ENCODE measurements at regions not wholly inside any gene's neighbourhood (a gene's known extent, or its start where the extent isn't known, plus 50 kb on each side); places are given as distances from the start of the nearest gene placed in this dataset.

DNA sequence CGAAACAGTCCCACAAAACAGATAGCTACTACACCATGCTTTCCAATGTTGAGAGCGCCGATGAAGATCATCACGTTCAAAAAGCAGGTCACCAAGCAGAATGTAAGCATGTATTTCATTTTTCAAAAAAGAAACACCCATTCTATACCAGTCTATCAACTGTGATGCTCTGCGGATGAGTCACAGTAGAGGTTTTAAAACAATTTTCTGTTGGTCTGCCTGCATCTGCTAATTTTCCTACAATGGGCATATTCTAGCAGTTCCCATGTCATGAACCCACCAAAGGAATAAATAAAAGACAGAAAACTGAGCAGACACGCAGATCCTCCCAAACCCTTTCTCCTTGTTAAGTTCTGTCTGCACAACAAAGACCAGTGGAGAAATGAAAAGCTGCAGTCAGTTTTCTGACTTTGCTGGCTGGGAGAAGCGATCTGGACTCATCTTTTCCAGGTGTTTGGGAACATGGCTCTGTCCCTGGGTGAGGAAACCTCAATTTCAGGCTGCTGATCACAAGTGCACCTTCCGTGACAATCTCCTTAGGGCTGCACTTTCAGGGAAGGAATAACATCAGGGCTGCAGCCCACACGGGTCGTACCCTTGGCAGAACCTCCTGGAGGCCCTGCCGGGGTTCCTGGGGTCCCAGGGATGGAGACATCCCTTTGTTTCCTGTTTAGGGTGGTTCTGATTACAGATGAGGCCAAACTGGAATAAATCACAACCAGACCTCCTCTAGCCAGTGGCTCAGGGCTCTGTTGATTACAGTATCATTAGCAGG, 200.1 kb downstream of the BMP7 start:
- no peak for DNase-seq

DNA sequence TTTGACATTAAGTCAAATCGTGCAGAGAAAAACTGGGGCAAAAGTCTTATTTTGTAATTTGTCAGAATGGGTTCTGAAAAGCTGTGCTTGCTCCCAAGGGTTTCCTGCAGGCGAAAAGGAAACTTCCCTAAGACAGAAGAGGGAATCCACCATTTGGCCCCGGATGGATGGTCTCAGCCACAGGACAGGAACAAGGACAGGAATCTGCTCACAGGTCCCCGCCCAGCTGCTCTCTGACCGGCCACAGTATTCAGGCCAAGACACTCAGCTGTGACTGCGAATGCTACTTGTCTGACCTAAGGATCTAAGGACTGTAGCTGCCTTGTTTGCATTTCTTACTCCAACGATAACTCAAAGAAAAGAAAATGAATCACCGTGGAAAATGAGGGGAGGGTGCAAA, 197.0 kb downstream of the BMP7 start:
- no peak for DNase-seq

DNA sequence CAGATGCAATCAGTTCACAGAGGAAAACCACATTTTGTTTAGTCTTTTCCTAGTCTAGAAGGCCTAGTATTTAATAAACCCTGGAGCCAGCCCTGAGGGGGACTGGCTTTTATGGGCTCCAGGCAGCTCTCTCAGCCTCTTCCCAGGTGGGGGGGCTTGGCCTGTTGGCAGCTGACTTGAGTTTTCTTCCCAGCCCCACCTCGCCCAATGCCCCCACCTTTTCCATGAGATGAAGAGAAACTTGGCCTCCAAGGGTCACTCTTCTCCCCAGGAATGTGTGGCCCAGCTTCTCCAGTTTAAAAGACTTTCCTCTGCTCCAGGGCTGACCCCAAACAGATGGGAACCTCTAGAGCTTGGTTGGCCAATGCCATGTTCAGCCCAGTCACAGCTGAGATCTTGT, 196.1 kb downstream of the BMP7 start:
- no peak for DNase-seq

DNA sequence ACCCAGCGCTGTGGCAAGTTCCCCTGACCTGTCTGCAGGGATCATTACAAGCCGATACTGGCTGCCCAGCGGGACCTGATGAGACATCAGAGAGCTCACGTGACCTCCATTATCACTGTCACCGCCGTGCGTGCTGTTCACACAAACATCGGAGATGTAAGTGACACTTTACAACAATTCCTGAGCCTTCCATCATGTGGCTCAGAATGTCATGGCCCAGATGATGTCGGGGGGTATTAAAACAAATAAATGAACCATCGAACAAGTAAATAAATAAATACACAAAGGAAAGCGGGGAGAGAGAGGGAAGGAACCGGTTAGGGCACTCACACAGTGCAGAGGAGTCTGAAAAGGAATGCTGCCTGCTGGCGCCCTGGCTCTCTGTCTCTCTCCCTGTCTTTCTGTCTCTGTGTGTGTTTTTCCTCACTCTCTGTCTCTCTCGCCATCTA, 195.1 kb downstream of the BMP7 start:
- no peak for DNase-seq

DNA sequence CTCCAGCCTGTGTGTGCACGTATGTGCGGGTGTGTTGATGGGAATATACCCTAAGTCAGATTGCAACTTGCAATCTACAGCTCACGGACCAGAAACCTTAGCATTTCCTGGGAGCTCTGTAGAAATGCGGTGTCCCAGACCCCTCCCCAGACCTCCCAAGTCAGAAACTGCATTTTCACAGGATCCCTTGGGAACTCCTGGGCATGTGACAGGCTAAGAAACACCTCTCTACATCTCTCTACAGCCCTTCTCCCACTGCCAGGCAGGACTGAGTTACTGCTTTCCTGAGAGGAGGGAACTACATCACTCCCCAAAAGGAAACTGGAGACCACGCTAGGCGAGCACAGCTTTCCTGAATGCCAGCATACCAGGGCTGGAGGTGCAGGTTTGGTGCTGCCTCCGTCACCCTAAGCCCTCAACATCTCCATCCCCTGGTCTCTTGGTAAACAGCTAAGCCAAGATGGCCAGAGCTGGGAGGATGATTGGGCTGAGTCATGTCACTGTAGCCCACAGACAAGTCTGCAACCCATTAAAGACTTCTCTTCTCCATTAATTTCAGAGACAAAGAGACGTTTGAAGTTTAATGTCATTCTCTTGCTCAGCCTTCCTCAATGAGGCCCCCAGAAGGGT, 194.4 kb downstream of the BMP7 start:
- no peak for DNase-seq

DNA sequence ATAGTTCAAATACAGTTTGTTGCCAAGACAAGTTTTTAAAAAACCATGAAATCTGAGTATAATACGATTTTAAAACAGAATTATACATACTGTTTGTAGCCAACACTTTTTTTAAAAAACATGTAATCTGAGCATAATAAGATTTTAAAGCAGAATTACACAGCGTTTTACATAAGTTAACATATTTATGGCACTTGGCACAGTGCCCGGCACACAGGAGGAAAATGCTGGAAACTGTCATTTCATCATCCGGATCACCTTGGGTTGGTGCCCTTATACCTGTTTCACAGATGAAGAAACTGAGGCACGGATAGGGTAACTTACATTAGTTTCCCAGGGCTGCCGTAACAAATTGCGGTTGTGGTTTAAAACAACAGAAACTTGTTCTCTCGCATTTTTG, 193.0 kb downstream of the BMP7 start:
- no peak for DNase-seq

DNA sequence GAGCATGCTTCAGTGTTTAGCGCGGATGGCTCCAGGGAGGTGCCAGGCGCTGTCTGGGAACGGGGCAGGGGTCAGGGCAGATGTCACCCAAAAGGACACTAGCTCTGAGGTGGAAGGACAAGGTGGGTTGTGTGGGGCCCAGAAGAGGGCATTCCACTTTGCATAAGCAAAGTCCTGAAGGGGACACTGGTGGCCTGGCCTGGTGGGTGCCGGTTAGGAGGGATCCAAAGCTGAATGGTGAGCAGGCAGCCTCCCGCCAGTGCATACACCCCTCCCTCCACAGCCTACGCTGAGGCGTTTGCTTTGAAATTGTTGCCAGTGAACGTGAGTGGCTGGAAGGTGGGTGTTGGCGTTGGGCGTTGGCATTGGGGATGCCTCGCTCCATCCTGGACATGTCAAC, 192.1 kb downstream of the BMP7 start:
- DNase-seq: no peak

DNA sequence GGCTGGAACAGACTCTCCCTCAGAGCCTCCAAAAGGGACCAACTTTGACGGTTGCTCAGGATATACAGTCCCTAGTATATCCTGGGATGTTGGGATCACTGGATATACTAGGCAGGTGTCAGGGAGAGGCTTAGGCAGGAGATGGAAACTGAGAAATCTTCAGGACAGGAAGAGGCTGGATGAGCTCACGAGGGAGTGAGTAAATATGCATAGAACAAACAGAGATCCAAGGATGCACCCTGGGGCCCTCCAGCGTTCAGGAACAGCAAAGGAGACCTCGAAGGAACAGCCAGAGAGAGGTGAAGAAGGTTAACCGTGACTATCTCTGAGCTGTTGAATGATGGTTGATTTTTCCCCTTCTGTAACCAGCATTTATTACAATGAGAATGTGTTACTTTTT, 191.3 kb downstream of the BMP7 start:
- no peak for DNase-seq

DNA sequence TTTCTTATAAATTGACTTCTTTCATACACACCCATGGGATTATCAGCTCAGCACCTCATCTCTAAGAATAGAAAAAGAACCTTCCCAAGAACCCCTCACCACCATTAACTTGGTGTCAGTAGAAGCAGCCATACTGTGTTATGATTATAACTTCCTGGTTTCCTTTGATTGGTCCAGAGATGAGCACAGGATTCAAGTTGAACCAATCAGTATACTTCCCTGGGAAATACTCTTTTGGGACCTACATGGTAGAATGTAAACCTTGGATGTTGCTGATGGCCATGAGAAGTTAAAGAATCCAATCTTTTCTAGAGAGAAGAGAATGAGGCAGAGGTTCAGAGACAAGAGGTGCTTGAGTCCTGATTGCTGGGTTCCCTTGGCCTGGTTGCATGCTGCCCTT, 190.8 kb downstream of the BMP7 start:
- DNase-seq: no peak

DNA sequence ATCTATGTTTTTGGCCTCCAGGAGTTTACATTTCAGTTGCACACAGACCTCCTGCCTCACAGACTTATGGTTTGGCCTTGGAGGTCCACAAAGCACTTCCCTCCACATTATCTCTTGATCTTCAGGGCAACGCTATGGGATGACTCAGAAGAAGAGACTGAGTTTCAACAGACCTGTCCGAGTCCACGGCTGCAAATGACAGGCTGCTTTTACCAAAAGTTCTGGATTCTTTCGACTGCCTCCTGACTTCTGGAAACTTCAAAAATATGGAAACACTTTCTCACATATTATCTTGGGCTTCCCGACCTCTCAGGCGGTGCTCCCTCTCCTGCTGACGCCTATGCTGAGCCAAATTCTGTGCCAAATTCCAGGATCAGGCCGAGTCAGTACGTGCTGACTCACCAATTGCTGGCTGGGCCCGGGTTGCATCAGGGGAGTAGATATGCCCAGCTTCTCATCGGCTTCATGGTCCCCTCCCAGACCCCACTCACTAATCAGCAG, 190.2 kb downstream of the BMP7 start:
- DNase-seq: no peak

DNA sequence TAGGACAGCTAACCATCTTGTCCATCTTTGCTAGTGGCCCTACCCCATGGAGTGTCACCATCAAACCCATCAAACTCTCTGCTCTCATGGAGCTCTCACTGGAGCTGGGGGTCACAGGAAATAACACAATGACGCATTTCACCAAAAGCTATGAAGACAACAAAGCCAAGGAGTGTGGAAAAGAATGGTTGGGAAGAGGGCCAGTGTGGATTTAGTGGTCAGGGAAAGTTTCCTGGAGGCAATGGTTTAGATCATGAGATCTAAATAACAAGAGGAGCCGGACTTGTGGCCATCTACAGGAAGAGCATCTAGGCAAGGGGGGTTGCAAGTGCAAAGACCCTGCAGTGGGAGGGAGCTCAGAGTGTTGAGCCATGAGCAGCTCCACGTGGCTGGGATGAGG, 189.5 kb downstream of the BMP7 start:
- no peak for DNase-seq

DNA sequence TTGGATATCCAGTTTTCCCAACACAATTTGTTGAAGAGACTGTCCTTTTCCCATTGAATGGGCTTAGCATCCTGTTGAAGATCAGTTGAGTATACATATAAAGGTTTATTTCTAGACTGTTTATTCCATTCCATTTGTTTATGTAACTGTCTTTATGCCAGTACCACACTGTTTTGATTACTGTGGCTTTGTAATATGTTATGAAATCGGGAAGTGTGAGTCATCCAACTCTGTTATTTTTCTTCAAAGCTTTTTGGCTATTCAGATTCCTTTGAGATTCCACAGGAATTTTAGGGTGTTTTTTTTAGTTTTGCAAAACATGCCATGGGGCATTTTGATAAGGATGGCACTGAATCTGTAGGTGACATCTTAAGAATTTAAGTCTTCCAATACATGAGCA, 188.3 kb downstream of the BMP7 start:
- no peak for DNase-seq

DNA sequence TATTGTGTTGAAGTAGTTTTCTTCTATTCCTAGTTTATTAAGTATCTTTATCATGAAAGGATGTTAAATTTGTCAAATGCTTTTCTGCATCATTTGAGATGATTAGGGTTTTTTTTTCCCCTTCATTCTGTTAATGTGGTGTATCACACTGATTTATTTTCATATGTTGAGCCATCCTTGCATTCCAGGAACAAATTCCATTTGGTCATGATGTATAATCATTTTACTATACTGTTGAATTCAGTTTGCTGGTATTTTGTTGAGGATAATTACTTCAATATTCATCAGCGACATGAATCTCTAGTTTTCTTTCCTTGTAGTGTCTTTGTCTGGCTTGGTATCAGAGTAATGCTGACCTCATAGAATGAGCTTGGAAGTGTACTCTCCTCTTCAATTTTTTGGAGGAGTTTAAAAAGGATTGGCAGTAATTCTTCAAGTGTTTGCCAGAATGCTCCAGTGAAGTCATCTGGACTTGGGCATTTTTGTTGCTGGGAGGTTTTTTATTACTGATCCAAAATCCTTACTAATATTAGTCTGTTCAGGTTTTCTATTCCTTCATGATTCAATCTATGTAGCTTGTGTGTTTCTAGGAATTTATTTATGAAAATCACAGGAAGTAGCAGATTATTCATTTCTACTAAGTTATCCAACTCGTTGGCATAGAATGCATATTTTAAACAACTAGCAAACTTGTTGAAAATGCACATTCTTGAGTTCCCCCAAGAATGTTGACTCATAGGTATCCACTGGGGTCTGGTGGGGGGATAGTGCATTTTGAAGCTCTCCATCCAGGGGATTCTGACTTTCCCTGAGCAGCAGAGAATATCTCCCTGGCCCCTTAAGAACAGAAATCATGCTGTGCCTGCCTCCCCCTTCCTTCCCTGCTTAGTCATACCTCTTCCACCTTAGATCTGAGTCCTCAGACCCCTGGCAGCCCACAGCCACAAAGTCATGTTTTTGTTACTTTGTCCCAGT, 187.1 kb downstream of the BMP7 start:
- no peak for DNase-seq

DNA sequence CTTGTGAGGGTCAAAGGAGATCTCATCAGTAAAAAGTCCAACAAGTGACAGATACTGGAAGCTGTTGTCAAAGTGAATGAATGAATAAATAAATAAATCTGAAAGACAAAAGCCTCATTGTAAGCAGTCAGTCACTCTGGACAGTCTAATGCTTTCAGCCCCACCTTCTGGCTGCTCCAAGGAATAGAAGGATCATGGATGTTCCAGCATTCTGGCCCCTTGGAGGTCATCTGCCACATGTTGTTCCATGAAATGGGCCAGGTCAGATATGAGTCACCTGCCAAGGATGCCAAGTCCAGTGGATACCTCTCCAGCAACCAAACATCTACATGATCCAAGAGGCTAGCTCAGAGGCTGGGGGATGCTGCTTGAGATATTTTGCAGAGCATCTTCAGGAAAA, 185.6 kb downstream of the BMP7 start:
- DNase-seq: no peak

DNA sequence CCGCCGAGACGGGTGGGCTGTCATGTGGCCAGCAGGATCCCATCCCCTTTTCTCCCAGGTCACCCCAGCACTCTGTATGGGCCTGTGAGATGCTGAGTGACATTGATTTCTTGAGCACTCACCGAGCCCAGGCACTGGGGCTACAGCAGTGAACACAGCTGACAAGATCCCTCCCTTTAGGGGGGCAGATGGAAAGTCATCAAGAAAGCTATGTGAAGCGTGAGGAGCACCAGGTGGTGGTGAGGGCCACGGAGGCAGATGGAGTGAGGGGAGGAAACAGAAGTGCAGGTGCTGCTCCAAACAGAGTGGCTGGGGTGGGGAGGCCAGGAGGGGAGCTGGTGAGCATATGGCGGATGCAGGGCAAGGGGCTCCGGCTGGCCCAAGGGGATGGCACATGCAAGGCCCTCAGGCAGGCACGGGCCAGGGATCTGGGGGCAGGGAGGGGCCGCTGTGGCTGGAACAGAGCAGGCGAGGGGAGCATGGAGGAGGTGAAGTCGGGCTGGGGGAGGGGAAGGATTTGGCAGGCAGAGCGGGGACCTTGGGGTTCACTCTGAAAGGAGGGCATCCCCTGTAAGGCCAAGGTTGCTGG, 184.0 kb downstream of the BMP7 start:
- no peak for DNase-seq

DNA sequence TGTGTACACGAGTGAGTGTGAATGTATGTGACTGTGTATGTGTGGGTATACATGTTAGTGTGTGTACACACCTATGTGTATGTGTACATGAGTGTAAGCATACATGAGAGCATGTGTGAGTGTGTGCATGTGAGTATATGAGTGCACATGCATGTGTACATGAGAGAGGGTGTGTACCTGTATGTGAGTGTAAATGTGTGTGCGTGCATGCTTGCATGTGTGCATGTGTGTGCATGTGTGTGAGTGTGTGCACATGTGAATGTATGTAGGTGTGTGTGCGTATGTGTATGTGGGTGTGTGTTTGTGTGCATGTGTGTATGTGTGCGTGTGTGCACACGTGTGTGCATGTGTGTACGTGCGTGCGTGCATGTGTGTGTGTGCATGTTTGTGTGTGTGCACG, 183.4 kb downstream of the BMP7 start:
- DNase-seq: no peak

DNA sequence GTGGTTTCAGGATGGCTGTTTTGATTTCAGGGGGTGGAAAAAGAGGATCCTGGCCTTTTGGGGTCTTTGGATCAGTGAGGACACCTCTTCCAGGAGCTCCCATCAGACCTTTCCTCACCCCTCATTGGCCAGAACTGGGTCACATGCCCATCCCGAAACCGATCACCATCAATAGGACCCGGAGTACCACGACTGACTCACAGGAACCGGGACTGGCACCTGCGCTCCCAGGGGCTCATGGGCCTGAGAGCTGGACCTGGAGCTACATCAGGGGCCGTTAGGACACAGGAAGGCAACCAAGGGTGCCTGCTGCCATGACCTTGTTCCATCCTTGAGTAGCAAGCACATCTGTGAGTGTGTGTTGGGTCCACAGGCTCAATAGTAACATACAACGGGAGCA, 180.4 kb downstream of the BMP7 start:
- no peak for DNase-seq

DNA sequence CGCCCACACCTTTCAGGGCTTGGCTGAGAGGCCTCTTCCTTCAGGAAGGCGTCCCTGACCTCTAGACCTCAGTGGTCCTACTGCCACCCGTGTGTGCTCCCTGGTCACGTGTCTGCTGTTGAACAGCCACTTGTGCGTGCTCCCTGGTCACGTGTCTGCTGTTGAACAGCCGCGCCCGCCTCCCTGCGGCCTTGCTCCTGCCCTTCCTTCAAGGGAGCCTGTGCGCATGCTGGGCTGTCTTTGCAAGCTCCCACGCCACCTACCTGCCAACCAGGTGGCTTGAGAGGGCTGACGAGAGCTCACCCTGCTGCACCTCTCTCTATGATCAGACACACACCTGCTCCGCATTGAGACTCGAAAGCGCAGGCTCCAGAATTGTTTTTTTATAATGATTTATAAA, 179.3 kb downstream of the BMP7 start:
- DNase-seq: no peak

DNA sequence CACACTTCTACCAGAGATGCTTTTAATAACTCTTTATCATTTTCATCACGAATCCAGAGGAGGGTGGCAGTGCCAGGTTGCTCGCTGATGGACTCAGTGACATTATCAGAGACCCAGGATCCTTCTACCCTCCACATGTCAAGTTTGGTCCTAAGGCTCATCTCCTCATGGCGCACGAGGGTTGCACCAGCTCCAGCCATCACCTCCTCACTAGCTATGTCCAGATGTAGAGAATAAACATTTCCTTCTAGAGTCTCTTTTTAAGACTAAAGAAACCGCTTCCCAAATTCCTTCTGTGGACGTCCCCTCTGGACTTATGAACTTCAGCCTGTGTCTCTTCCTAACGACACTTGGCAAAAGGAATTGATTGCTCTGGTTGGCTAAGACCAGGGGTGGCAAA, 178.7 kb downstream of the BMP7 start:
- no peak for DNase-seq

DNA sequence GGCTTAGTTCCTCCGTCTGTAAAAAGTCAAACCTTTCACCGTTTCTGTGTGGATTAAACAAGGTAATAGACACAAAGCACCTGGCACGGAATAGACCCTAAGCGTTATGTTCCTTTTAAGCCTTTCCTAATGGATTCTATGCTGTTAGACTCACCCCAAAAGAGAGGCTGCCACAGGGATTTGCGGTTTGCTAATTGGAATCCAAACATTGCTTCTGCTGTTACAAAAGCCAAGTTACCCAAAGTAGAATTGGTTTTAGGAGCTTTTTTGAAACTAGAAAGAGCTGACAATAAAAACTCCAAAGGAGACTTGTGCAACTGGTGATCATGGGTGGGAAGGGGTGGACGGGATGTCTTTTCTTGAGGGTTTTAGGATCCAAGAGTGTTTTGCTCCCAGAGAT, 178.0 kb downstream of the BMP7 start:
- DNase-seq: no peak

DNA sequence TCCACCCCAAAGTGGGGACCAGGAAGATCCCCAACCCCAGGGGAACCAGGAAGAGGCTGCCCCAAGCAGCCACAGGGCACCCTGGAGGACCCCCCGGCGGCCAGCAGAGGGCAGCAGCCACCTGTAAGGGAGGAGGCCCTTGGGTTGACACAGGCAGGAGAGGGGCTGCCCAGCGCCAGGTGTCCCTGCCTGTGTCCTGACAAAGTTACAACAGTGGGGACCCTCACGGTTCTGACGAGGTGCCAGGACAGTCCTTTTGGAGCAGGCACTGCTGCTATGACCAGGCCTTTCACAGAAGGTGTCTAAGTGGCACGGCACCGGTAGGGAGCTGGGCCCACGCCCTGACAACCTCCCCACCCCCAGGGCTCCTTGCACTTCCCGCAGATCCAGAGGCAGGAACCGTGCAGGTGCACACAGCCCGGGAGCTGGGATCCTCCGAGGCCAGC, 176.7 kb downstream of the BMP7 start:
- DNase-seq: no peak

DNA sequence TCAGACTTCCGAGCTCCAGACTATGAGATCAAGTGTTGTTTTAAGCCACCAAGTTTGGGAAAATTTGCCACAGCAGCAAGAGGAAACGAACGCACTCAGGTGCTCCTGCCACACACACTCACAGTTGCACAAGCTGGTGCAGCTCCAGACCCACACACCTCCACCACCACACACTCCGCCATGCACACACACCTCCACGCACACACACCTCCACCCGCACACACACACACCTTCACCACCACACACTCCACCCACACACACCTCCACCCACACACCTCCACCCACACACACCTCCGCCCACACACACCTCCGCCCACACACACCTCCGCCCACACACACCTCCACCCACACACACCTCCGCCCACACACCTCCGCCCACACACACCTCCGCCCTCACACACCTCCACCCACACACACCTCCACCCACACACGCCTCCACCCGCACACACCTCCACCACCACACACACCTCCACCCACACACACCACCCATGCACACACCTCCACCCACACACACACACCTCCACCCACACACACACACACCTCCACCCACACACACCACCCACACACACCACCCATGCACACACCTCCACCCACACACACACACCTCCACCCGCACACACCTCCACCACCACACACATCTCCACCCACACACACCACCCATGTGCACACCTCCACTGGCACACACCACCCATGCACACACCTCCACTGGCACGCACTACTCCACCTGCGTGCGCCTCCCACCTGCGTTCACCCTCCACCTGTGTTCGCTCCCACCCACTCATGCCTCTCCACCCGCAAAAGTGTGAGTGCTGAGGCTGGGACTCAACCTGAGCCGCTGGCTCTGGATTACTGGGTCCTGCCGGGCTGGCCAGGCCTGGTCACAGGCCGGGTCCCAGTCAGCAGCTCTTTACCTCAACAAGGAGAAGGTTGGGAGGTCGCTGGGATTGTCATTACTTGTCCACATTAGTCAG, 175.6 kb downstream of the BMP7 start:
- DNase-seq: no peak

Measured in GF-D8 (cell line).